ENCODE measurements at regions not wholly inside any gene's neighbourhood (a gene's known extent, or its start where the extent isn't known, plus 50 kb on each side); places are given as distances from the start of the nearest gene placed in this dataset.

- H4K20me1 ChIP-seq (ENCODE audit: insufficient read depth, low read length) = no peaks in the 10 kb centered on the region
Measured at GRCh38 chr4:13313856-13314255, 170.3 kb downstream of the RAB28 start.

More at GRCh38 chr4:13313856-13314255, 170.3 kb downstream of the RAB28 start:
- in situ Hi-C loops (cut with HindIII; ENCODE audit: extremely low pct_ligation_motif_present, low pct_unique_long_range_greater_than_20kb) (no loop called here), intact Hi-C loops (cut with micrococcal nuclease; ENCODE audit: unreplicated experiment) (no loop called here)
- Histone ChIP-seq H3K4me1 (ENCODE audit: insufficient read depth, low read length) (no peaks in the 10 kb centered on the region), H3K9ac (ENCODE audit: insufficient read depth, low read depth, low read length) (no peak overlapping the region), H2AFZ (ENCODE audit: low read length) (no peak overlapping the region), H3K27ac (ENCODE audit: extremely low read length, insufficient read depth, low read length) (no peak overlapping the region), H3K79me2 (ENCODE audit: insufficient read depth, low read length) (no peaks in the 10 kb centered on the region), H3K4me2 (ENCODE audit: low read depth, low read length) (no peak overlapping the region), H3K27me3 (ENCODE audit: control insufficient read depth in 1 of 2, insufficient read depth in 2 of 2, low read length in 2 of 2) (no peaks in the 10 kb centered on the region), H3K9me3 (ENCODE audit: low read length) (no peaks in the 10 kb centered on the region), H3K36me3 (replicated peaks in 1 of 2; ENCODE audit: control insufficient read depth in 1 of 2, insufficient read depth in 2 of 2, low read length in 2 of 2) (no peaks in the 10 kb centered on the region), H3K4me3 (replicated peaks in 1 of 3; ENCODE audit: insufficient read depth in 1 of 3, low read depth in 2 of 3, low read length in 3 of 3) (no peak overlapping the region)
- BruUV-seq (replicated peaks) = no TSS peak
- no peak for TF ChIP-seq ZMYM4 (CRISPR knock-in tag; IDR thresholded peaks at IDR 0.05)
- TF ChIP-seq ZNF768 (CRISPR knock-in tag; IDR thresholded peaks at IDR 0.05) = no peak
- TF ChIP-seq IKZF4 (CRISPR knock-in tag; IDR thresholded peaks at IDR 0.05; ENCODE audit: borderline replicate concordance, low read depth, not compliant biosample characterization) = no peak
- no peak for TF ChIP-seq TERF1 (CRISPR knock-in tag; IDR thresholded peaks at IDR 0.05)
- no peak for TF ChIP-seq ZNF883 (CRISPR knock-in tag; IDR thresholded peaks at IDR 0.05; ENCODE audit: not compliant biosample characterization)
- no peak for TF ChIP-seq MBNL3 (CRISPR knock-in tag; conservative IDR thresholded peaks at IDR 0.05)
- no peak for TF ChIP-seq TCF7L2 (IDR thresholded peaks at IDR 0.05; ENCODE audit: low read depth, low read length)
- no peak for TF ChIP-seq ZNF530 (CRISPR knock-in tag; IDR thresholded peaks at IDR 0.05; ENCODE audit: low read depth)
- no peak for TF ChIP-seq IKZF1 (IDR thresholded peaks at IDR 0.05)
- TF ChIP-seq ZNF441 (CRISPR knock-in tag; IDR thresholded peaks at IDR 0.05; ENCODE audit: borderline replicate concordance) = no peak
- no peak for TF ChIP-seq MLLT10 (CRISPR knock-in tag; IDR thresholded peaks at IDR 0.05)
- TF ChIP-seq HDAC1 (CRISPR knock-in tag; IDR thresholded peaks at IDR 0.05) = no peak
- no peak for TF ChIP-seq NCOA5 (CRISPR knock-in tag; IDR thresholded peaks at IDR 0.05)
- TF ChIP-seq POLR2AphosphoS2 (IDR thresholded peaks at IDR 0.05; ENCODE audit: low read depth, low read length) = no peak
- no peak for TF ChIP-seq TBX2 (CRISPR knock-in tag; IDR thresholded peaks at IDR 0.05; ENCODE audit: borderline replicate concordance)
- TF ChIP-seq PRDM15 (CRISPR knock-in tag; IDR thresholded peaks at IDR 0.05) = no peak
- no peak for FAIRE-seq
- DNase-seq (ENCODE audit: low spot score) = no peak
- CTCF ChIA-PET (ENCODE audit: low intra/inter-chr PET ratio, low total read pairs) = no interaction called here
- no peak for ATAC-seq
- POLR2A ChIA-PET = no interaction called here

All from HepG2 (cell line).